Panc1 (cell line): ENCODE measurements at regions not wholly inside any gene's neighbourhood (a gene's known extent, or its start where the extent isn't known, plus 50 kb on each side); places are given as distances from the start of the nearest gene placed in this dataset.

Source experiments
- ATAC-seq: fragments of 200-7000 bp; cut with Tn5 transposase; 2 replicates; pipeline ENCODE4 v1.9.1; 2020; ENCODE audit warnings: mild to moderate bottlenecking, moderate library complexity
- BruUV-seq: library from RNA; stranded (reverse); fragments of 400-500 nt; replicated peaks from 2 replicates; lab custom pipeline; 2021; lab: Mats Ljungman, UMichigan
- CTCF ChIA-PET: fragments of 300-600 bp; sonication (Branson Sonifier 250); formaldehyde crosslinking; loops from one replicate; lab custom pipeline; 2022; ENCODE audit warnings: antibody characterized with exemption; lab: Charles Lee
- POLR2A ChIA-PET: fragments of 300-600 bp; sonication (Branson Sonifier 250); formaldehyde crosslinking; loops from one replicate; lab custom pipeline; 2022; ENCODE audit warnings: antibody characterized with exemption; lab: Charles Lee
- DNase-seq: peaks from one replicate; pipeline ENCODE4 v3.0.0-alpha.2; 2010; ENCODE audit warnings: low read depth, low spot score
- H3K27ac ChIP-seq: 2 replicates; pipeline ENCODE4 v1.5.1; 2011; ENCODE audit warnings: mild to moderate bottlenecking, low read length, inconsistent platforms
- H3K27me3 ChIP-seq: fragments of 200-500 bp; sonication (Bioruptor generic); 2 replicates; pipeline ENCODE4 v1.6.0; 2014; ENCODE audit warnings: low read length, inconsistent platforms; ENCODE audit not compliant: control insufficient read depth, insufficient read depth
- H3K36me3 ChIP-seq: fragments of 200-500 bp; sonication (Bioruptor generic); 2 replicates; pipeline ENCODE4 v1.5.1; 2014; ENCODE audit warnings: inconsistent platforms, mild to moderate bottlenecking, low read length, moderate library complexity; ENCODE audit not compliant: control insufficient read depth, insufficient read depth
- H3K4me1 ChIP-seq: 2 replicates; pipeline ENCODE4 v1.5.1; 2011; ENCODE audit warnings: inconsistent platforms, mild to moderate bottlenecking, low read length, moderate library complexity; ENCODE audit not compliant: control insufficient read depth, insufficient read depth
- H3K4me3 ChIP-seq, 2 experiments: 2 replicates each; pipeline ENCODE4 v1.5.1; 2011 to 2012; ENCODE audit warnings: low read depth in 2 of 2, low read length in 2 of 2, mild to moderate bottlenecking in 2 of 2, inconsistent platforms in 1 of 2, moderate library complexity in 1 of 2
- H3K9me3 ChIP-seq: fragments of 200-500 bp; sonication (Bioruptor generic); 2 replicates; pipeline ENCODE4 v1.5.1; 2014; ENCODE audit warnings: low read depth, mild to moderate bottlenecking, inconsistent platforms, low read length, moderate library complexity; ENCODE audit not compliant: control insufficient read depth, insufficient read depth
- POLR2AphosphoS5 ChIP-seq: IDR thresholded peaks from 2 replicates; pipeline ENCODE4 v1.6.1; 2012; ENCODE audit warnings: mild to moderate bottlenecking, low read depth, low read length, moderate library complexity
- SIN3A ChIP-seq: IDR thresholded peaks from 2 replicates; pipeline ENCODE4 v1.6.1; 2012; ENCODE audit warnings: low read depth, mild to moderate bottlenecking, low read length, moderate library complexity, borderline replicate concordance; ENCODE audit not compliant: insufficient read depth
- TCF7L2 ChIP-seq: IDR thresholded peaks from 2 replicates; pipeline ENCODE4 v1.6.1; 2011; ENCODE audit warnings: mild to moderate bottlenecking, low read depth, low read length, inconsistent platforms
- in situ Hi-C: cut with HindIII; loops from 2 replicates; pipeline ENCODE4 v1.10.0; 2016; ENCODE audit warnings: low sequenced_read_pairs, low pct_unique_long_range_greater_than_20kb
- intact Hi-C: fragments of 100-400 bp; cut with micrococcal nuclease; formaldehyde crosslinking; loops from one replicate; pipeline ENCODE4 v1.10.0; 2022; ENCODE audit not compliant: unreplicated experiment
- TF ChIP-seq, protein P1 (sequence below): fragments of 450-650 bp; IDR thresholded peaks from 2 replicates; pipeline ENCODE4 v1.5.1; 2017; ENCODE audit warnings: mild to moderate bottlenecking
- TF ChIP-seq, protein P2 (sequence below), 2 experiments: IDR thresholded peaks; 2 replicates each; pipeline ENCODE4 v1.6.1; 2011 to 2012; ENCODE audit warnings: low read depth in 2 of 2, control low read depth in 1 of 2, low read length in 1 of 2, mild to moderate bottlenecking in 1 of 2, moderate library complexity in 1 of 2; ENCODE audit not compliant: insufficient read depth in 1 of 2

DNA sequence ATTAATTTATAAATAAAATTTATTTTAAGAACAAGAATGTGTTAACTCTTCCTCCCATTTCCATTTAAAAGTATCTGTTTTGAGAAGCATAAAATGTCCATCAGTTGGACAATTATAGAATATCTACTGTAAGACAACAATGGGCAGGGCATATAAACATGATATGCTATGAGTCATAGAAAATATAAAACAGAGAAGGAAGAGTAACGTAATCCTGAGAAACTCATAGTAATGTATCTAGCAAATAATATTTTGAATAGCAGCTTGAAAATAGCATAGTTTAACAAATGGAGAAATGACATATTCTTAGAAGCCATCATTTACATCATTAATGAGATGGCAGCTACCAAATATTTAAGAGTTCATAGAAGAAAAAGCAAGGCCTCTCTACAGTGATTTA is 820.3 kb upstream of the PCDH10 start:
- in situ Hi-C loops (no loop called here), intact Hi-C loops (no loop called here)
- ChIA-PET POLR2A (no interaction called here), CTCF (no interaction called here)
- no peaks in the 10 kb centered on the region for H3K4me1 ChIP-seq
- H3K36me3 ChIP-seq: no peaks in the 10 kb centered on the region
- H3K27me3 ChIP-seq: no peaks in the 10 kb centered on the region
- no peaks in the 10 kb centered on the region for H3K9me3 ChIP-seq
- no peak for DNase-seq
- H3K4me3 ChIP-seq: no peak overlapping the region
- H3K27ac ChIP-seq: no peak overlapping the region
- no peak for ATAC-seq
- no TSS peak for BruUV-seq
- no peak for TF ChIP-seq TCF7L2
- TF ChIP-seq, protein P1, sequence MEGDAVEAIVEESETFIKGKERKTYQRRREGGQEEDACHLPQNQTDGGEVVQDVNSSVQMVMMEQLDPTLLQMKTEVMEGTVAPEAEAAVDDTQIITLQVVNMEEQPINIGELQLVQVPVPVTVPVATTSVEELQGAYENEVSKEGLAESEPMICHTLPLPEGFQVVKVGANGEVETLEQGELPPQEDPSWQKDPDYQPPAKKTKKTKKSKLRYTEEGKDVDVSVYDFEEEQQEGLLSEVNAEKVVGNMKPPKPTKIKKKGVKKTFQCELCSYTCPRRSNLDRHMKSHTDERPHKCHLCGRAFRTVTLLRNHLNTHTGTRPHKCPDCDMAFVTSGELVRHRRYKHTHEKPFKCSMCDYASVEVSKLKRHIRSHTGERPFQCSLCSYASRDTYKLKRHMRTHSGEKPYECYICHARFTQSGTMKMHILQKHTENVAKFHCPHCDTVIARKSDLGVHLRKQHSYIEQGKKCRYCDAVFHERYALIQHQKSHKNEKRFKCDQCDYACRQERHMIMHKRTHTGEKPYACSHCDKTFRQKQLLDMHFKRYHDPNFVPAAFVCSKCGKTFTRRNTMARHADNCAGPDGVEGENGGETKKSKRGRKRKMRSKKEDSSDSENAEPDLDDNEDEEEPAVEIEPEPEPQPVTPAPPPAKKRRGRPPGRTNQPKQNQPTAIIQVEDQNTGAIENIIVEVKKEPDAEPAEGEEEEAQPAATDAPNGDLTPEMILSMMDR: no peak
- TF ChIP-seq SIN3A: no peak
- TF ChIP-seq, protein P2, sequence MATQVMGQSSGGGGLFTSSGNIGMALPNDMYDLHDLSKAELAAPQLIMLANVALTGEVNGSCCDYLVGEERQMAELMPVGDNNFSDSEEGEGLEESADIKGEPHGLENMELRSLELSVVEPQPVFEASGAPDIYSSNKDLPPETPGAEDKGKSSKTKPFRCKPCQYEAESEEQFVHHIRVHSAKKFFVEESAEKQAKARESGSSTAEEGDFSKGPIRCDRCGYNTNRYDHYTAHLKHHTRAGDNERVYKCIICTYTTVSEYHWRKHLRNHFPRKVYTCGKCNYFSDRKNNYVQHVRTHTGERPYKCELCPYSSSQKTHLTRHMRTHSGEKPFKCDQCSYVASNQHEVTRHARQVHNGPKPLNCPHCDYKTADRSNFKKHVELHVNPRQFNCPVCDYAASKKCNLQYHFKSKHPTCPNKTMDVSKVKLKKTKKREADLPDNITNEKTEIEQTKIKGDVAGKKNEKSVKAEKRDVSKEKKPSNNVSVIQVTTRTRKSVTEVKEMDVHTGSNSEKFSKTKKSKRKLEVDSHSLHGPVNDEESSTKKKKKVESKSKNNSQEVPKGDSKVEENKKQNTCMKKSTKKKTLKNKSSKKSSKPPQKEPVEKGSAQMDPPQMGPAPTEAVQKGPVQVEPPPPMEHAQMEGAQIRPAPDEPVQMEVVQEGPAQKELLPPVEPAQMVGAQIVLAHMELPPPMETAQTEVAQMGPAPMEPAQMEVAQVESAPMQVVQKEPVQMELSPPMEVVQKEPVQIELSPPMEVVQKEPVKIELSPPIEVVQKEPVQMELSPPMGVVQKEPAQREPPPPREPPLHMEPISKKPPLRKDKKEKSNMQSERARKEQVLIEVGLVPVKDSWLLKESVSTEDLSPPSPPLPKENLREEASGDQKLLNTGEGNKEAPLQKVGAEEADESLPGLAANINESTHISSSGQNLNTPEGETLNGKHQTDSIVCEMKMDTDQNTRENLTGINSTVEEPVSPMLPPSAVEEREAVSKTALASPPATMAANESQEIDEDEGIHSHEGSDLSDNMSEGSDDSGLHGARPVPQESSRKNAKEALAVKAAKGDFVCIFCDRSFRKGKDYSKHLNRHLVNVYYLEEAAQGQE (IDR thresholded peaks at IDR 0.05; ENCODE audit: insufficient read depth in 1 of 2, low read depth in 2 of 2, low read length in 1 of 2): no peak
- TF ChIP-seq POLR2AphosphoS5: no peak

GRCh38 chr4:132330994-132331393 is 818.1 kb upstream of the PCDH10 start:
- Histone ChIP-seq H3K9me3 (no peaks in the 10 kb centered on the region), H3K36me3 (no peaks in the 10 kb centered on the region), H3K4me1 (no peaks in the 10 kb centered on the region), H3K4me3 (no peak overlapping the region), H3K27me3 (no peaks in the 10 kb centered on the region), H3K27ac (no peak overlapping the region)
- BruUV-seq: no TSS peak
- in situ Hi-C loops: no loop called here
- intact Hi-C loops: no loop called here
- ATAC-seq: no peak
- TF ChIP-seq TCF7L2: no peak
- TF ChIP-seq, protein P2 (IDR thresholded peaks at IDR 0.05; ENCODE audit: insufficient read depth in 1 of 2, low read depth in 2 of 2, low read length in 1 of 2): no peak
- TF ChIP-seq SIN3A: no peak
- TF ChIP-seq, protein P1: no peak
- no peak for TF ChIP-seq POLR2AphosphoS5
- no peak for DNase-seq
- ChIA-PET CTCF (no interaction called here), POLR2A (no interaction called here)
